IMR-90 (cell line): ENCODE measurements at regions not wholly inside any gene's neighbourhood (a gene's known extent, or its start where the extent isn't known, plus 50 kb on each side); places are given as distances from the start of the nearest gene placed in this dataset.

Source experiments
- ATAC-seq: fragments of 200-7000 bp; cut with Tn5 transposase; 2 replicates; pipeline ENCODE4 v1.9.1; 2020; ENCODE audit warnings: low read depth, mild to moderate bottlenecking, moderate library complexity
- BruUV-seq: library from RNA; stranded (reverse); fragments of 400-500 nt; replicated peaks from 2 replicates; lab custom pipeline; 2021; lab: Mats Ljungman, UMichigan
- CTCF ChIA-PET: fragments of 300-600 bp; formaldehyde crosslinking; extraction: SDS; loops from one replicate; lab custom pipeline; 2021; ENCODE audit warnings: antibody characterized with exemption; lab: Yijun Ruan, JAX
- POLR2A ChIA-PET: fragments of 300-600 bp; sonication (Branson Sonifier 250); formaldehyde crosslinking; loops from one replicate; lab custom pipeline; 2022; ENCODE audit warnings: antibody characterized with exemption; ENCODE audit not compliant: unreplicated experiment; lab: Charles Lee
- DNase-seq: peaks from one replicate; pipeline ENCODE4 v3.0.0; 2013
- H2AFZ ChIP-seq: replicated peaks from 2 replicates; pipeline ENCODE3; 2013; ENCODE audit warnings: low read length, mild to moderate bottlenecking; ENCODE audit not compliant: poor library complexity
- H2AK5ac ChIP-seq: 2 replicates; pipeline ENCODE4 v1.6.1; 2013; ENCODE audit warnings: low read depth, low read length, inconsistent platforms
- H2AK9ac ChIP-seq: replicated peaks from 2 replicates; pipeline ENCODE3; 2013; ENCODE audit warnings: mild to moderate bottlenecking, low read depth, low read length, moderate library complexity; ENCODE audit not compliant: poor library complexity
- H2BK120ac ChIP-seq: 2 replicates; pipeline ENCODE4 v1.6.1; 2013; ENCODE audit warnings: low read depth, low read length, inconsistent platforms
- H2BK15ac ChIP-seq: 3 replicates; pipeline ENCODE4 v1.6.1; 2013; ENCODE audit warnings: low read depth, low read length, inconsistent platforms
- H2BK20ac ChIP-seq: 2 replicates; pipeline ENCODE4 v1.6.1; 2013; ENCODE audit warnings: low read depth, mild to moderate bottlenecking, inconsistent platforms, low read length, moderate library complexity
- H2BK5ac ChIP-seq: 2 replicates; pipeline ENCODE4 v1.6.1; 2013; ENCODE audit warnings: mild to moderate bottlenecking, low read depth, low read length, inconsistent platforms; ENCODE audit not compliant: poor library complexity, severe bottlenecking
- H3K14ac ChIP-seq: replicated peaks from 2 replicates; pipeline ENCODE4 v1.6.1; 2013; ENCODE audit warnings: low read depth, low read length, inconsistent platforms
- H3K18ac ChIP-seq: 2 replicates; pipeline ENCODE4 v1.6.1; 2013; ENCODE audit warnings: low read depth, low read length, control low read depth
- H3K23ac ChIP-seq: 2 replicates; pipeline ENCODE4 v1.6.1; 2013; ENCODE audit warnings: low read depth, low read length, inconsistent platforms
- H3K27ac ChIP-seq: 2 replicates; pipeline ENCODE4 v1.5.1; 2013; ENCODE audit warnings: mild to moderate bottlenecking, control low read depth, low read length; ENCODE audit not compliant: insufficient read depth
- H3K27me3 ChIP-seq: 2 replicates; pipeline ENCODE4 v1.6.1; 2013; ENCODE audit warnings: low read length; ENCODE audit not compliant: control insufficient read depth, insufficient read depth
- H3K36me3 ChIP-seq: 2 replicates; pipeline ENCODE4 v1.6.1; 2013; ENCODE audit warnings: low read length, mixed read lengths; ENCODE audit not compliant: control insufficient read depth, insufficient read depth
- H3K4ac ChIP-seq: 2 replicates; pipeline ENCODE4 v1.6.1; 2013; ENCODE audit warnings: low read depth, low read length, inconsistent platforms
- H3K4me1 ChIP-seq: 2 replicates; pipeline ENCODE4 v1.6.1; 2013; ENCODE audit warnings: low read length, mixed read lengths; ENCODE audit not compliant: control insufficient read depth, insufficient read depth
- H3K4me2 ChIP-seq: 2 replicates; pipeline ENCODE4 v1.6.1; 2013; ENCODE audit warnings: low read depth, mild to moderate bottlenecking, control low read depth, low read length, moderate library complexity
- H3K4me3 ChIP-seq: 2 replicates; pipeline ENCODE4 v1.5.1; 2013; ENCODE audit warnings: low read depth, mild to moderate bottlenecking, control low read depth, low read length, moderate library complexity; ENCODE audit not compliant: insufficient read depth
- H3K56ac ChIP-seq: 2 replicates; pipeline ENCODE4 v1.6.1; 2013; ENCODE audit warnings: low read length, inconsistent platforms; ENCODE audit not compliant: insufficient read depth; ENCODE audit errors: extremely low read depth
- H3K79me1 ChIP-seq, 2 experiments: 2 replicates each; pipeline ENCODE4 v1.6.1; 2013; ENCODE audit warnings: low read length in 2 of 2, inconsistent platforms in 1 of 2, low read depth in 1 of 2
- H3K9ac ChIP-seq: 2 replicates; pipeline ENCODE4 v1.6.1; 2013; ENCODE audit warnings: low read depth, low read length, control low read depth
- H3K9me1 ChIP-seq: 2 replicates; pipeline ENCODE4 v1.6.1; 2013; ENCODE audit warnings: low read length, inconsistent platforms; ENCODE audit not compliant: insufficient read depth
- H3K9me3 ChIP-seq: 2 replicates; pipeline ENCODE4 v1.6.1; 2013; ENCODE audit warnings: low read length; ENCODE audit not compliant: control insufficient read depth, insufficient read depth
- H4K20me1 ChIP-seq: 2 replicates; pipeline ENCODE4 v1.6.1; 2013; ENCODE audit warnings: low read length, inconsistent platforms; ENCODE audit not compliant: insufficient read depth
- H4K5ac ChIP-seq: 2 replicates; pipeline ENCODE4 v1.6.1; 2013; ENCODE audit warnings: mild to moderate bottlenecking, low read depth, low read length, control low read depth
- H4K8ac ChIP-seq, 2 experiments: 2 replicates each; pipeline ENCODE4 v1.6.1; 2013; ENCODE audit warnings: low read depth in 2 of 2, low read length in 2 of 2, control low read depth in 1 of 2, inconsistent platforms in 1 of 2
- H4K91ac ChIP-seq: 2 replicates; pipeline ENCODE4 v1.6.1; 2013; ENCODE audit warnings: low read depth, low read length, inconsistent platforms; ENCODE audit not compliant: insufficient read depth
- BHLHE40 ChIP-seq: fragments of 150-350 bp; IDR thresholded peaks from 2 replicates; pipeline ENCODE4 v1.6.1; 2016; ENCODE audit warnings: mild to moderate bottlenecking, low read depth, low read length
- CEBPB ChIP-seq: IDR thresholded peaks from 2 replicates; pipeline ENCODE4 v1.6.1; 2012; ENCODE audit warnings: low read depth, low read length, improper control_type of control experiment
- CHD1 ChIP-seq: IDR thresholded peaks from 2 replicates; pipeline ENCODE4 v1.6.1; 2012; ENCODE audit warnings: low read depth, low read length, improper control_type of control experiment
- CTCF ChIP-seq: conservative IDR thresholded peaks from 2 replicates; pipeline ENCODE4 v1.5.1; 2012; ENCODE audit warnings: mild to moderate bottlenecking, low read depth, low read length, improper control_type of control experiment
- ELK1 ChIP-seq: fragments of 150-350 bp; IDR thresholded peaks from 2 replicates; pipeline ENCODE4 v1.6.1; 2016; ENCODE audit warnings: low read depth, mild to moderate bottlenecking, low read length, moderate library complexity, borderline replicate concordance
- FOS ChIP-seq: fragments of 150-350 bp; IDR thresholded peaks from 2 replicates; pipeline ENCODE4 v1.6.1; 2016; ENCODE audit warnings: low read depth, low read length
- MAFK ChIP-seq: IDR thresholded peaks from 2 replicates; pipeline ENCODE4 v1.6.1; 2012; ENCODE audit warnings: low read depth, low read length, improper control_type of control experiment
- MAZ ChIP-seq: IDR thresholded peaks from 2 replicates; pipeline ENCODE4 v1.6.1; 2012; ENCODE audit warnings: low read depth, mild to moderate bottlenecking, low read length, improper control_type of control experiment, moderate library complexity, borderline replicate concordance
- MXI1 ChIP-seq: IDR thresholded peaks from 2 replicates; pipeline ENCODE4 v1.6.1; 2012; ENCODE audit warnings: low read depth, mild to moderate bottlenecking, low read length, moderate library complexity, borderline replicate concordance
- NFE2L2 ChIP-seq: fragments of 150-350 bp; IDR thresholded peaks from 2 replicates; pipeline ENCODE4 v1.6.1; 2016; ENCODE audit warnings: low read depth, mild to moderate bottlenecking, low read length
- POLR2A ChIP-seq: IDR thresholded peaks from 2 replicates; pipeline ENCODE4 v1.6.1; 2012; ENCODE audit warnings: mild to moderate bottlenecking, low read depth, low read length
- RAD21 ChIP-seq: IDR thresholded peaks from 2 replicates; pipeline ENCODE4 v1.6.1; 2012; ENCODE audit warnings: low read length, improper control_type of control experiment
- RCOR1 ChIP-seq: IDR thresholded peaks from 2 replicates; pipeline ENCODE4 v1.6.1; 2012; ENCODE audit warnings: mild to moderate bottlenecking, low read length, improper control_type of control experiment; ENCODE audit not compliant: insufficient replicate concordance
- RFX5 ChIP-seq: IDR thresholded peaks from 2 replicates; pipeline ENCODE4 v1.8.0; 2012; ENCODE audit warnings: low read depth, mild to moderate bottlenecking, low read length, moderate library complexity
- SMC3 ChIP-seq: fragments of 150-350 bp; IDR thresholded peaks from 2 replicates; pipeline ENCODE4 v1.6.1; 2016; ENCODE audit warnings: low read depth, mild to moderate bottlenecking, antibody characterized with exemption, low read length, moderate library complexity
- USF2 ChIP-seq: fragments of 150-350 bp; IDR thresholded peaks from 2 replicates; pipeline ENCODE4 v1.6.1; 2017; ENCODE audit warnings: mild to moderate bottlenecking, antibody characterized with exemption, low read length, low read depth
- WGBS, 2 experiments: methylation state at CpG; one replicate each; pipeline versions ENCODE4 v1.1.5 to v1.1.7; 2013; ENCODE audit warnings: missing lambda C conversion rate in 2 of 2; ENCODE audit not compliant: insufficient read length in 1 of 2; ENCODE audit errors: extremely low coverage in 2 of 2; 5-methylcytosine and 5-hydroxymethylcytosine counted together
- dilution Hi-C: fragments of 300-500 bp; cut with HindIII; formaldehyde crosslinking; loops from one replicate; pipeline ENCODE4 v1.14.3; 2018; ENCODE audit warnings: low sequenced_read_pairs; ENCODE audit not compliant: unreplicated experiment
- in situ Hi-C: fragments of 300-500 bp; cut with MboI; formaldehyde crosslinking; loops from 3 replicates; pipeline ENCODE4 v1.14.3; 2019; ENCODE audit warnings: low sequenced_read_pairs, inconsistent platforms, mixed read lengths
- intact Hi-C: fragments of 100-400 bp; cut with micrococcal nuclease; formaldehyde crosslinking; loops from 2 replicates; pipeline ENCODE4 v1.10.0; 2022

- ChIA-PET CTCF (no interaction called here), POLR2A (no interaction called here)
- Histone ChIP-seq H3K14ac (no peak overlapping the region), H2AK9ac (no peak overlapping the region), H3K27me3 (no peaks in the 10 kb centered on the region), H3K56ac (no peak overlapping the region), H3K23ac (no peak overlapping the region), H3K36me3 (no peaks in the 10 kb centered on the region), H3K27ac (no peak overlapping the region), H3K79me1 (no peaks in the 10 kb centered on the region), H2BK15ac (no peak overlapping the region), H4K8ac (no peak overlapping the region), H4K5ac (no peak overlapping the region), H2AK5ac (no peak overlapping the region), H3K4me1 (no peaks in the 10 kb centered on the region), H3K4ac (no peak overlapping the region), H4K20me1 (no peaks in the 10 kb centered on the region), H3K4me2 (no peak overlapping the region), H2BK5ac (no peak overlapping the region), H3K9ac (no peak overlapping the region), H3K9me1 (no peaks in the 10 kb centered on the region), H3K4me3 (no peak overlapping the region), H4K91ac (no peak overlapping the region), H2BK20ac (no peak overlapping the region), H3K9me3 (no peaks in the 10 kb centered on the region), H2AFZ (no peak overlapping the region), H2BK120ac (no peak overlapping the region), H3K18ac (no peak overlapping the region)
- in situ Hi-C loops (no loop called here), dilution Hi-C loops (no loop called here), intact Hi-C loops (no loop called here)
- ATAC-seq (no peak), DNase-seq (no peak)
- WGBS, 2 experiments = no CpG with 5 or more reads among the region's 2 CpGs
- no peak for TF ChIP-seq CHD1
- TF ChIP-seq ELK1 = no peak
- no peak for TF ChIP-seq RAD21
- no peak for TF ChIP-seq MAZ
- TF ChIP-seq CTCF = no peak
- TF ChIP-seq CEBPB = no peak
- TF ChIP-seq RCOR1 = no peak
- TF ChIP-seq NFE2L2 = no peak
- no peak for TF ChIP-seq FOS
- no peak for TF ChIP-seq MXI1
- no peak for TF ChIP-seq BHLHE40
- no peak for TF ChIP-seq RFX5
- no peak for TF ChIP-seq MAFK
- no peak for TF ChIP-seq POLR2A
- TF ChIP-seq SMC3 = no peak
- no peak for TF ChIP-seq USF2
- no TSS peak for BruUV-seq
Observed at GRCh38 chr4:126037231-126037630, 722.5 kb downstream of the FAT4 start.
